ENCODE measurements at regions not wholly inside any gene's neighbourhood (a gene's known extent, or its start where the extent isn't known, plus 50 kb on each side); places are given as distances from the start of the nearest gene placed in this dataset.
"Not testable (repeated sequence)": the region's sequence is repeated elsewhere in the genome, so short reads cannot be mapped to it uniquely, and the experiment has no call there.

GRCh38 chr1:221576268-221576667 is 165.6 kb downstream of the DUSP10 start:
- no peak overlapping the region for H3K27ac ChIP-seq (ENCODE audit: low read length)
- H3K4me1 ChIP-seq (ENCODE audit: control insufficient read depth, insufficient read depth, low read length), result no peaks in the 10 kb centered on the region
- no peaks in the 10 kb centered on the region for H3K27me3 ChIP-seq (ENCODE audit: control insufficient read depth, insufficient read depth, low read length)
- no CpG with 5 or more reads among the region's 3 CpGs for WGBS (ENCODE audit: insufficient coverage, insufficient read length)
- no peak overlapping the region for H3K4me3 ChIP-seq (ENCODE audit: low read length)
- H3K36me3 ChIP-seq (ENCODE audit: control insufficient read depth, insufficient read depth, low read length), result no peaks in the 10 kb centered on the region
- DNase-seq (ENCODE audit: low read depth, low spot score), result no peak
- H3K9me3 ChIP-seq (ENCODE audit: control insufficient read depth, insufficient read depth, low read length), result no peaks in the 10 kb centered on the region

GRCh38 chr1:221583465-221583864 is 158.4 kb downstream of the DUSP10 start:
- H3K4me3 ChIP-seq (ENCODE audit: low read length), result no peak overlapping the region
- H3K4me1 ChIP-seq (ENCODE audit: control insufficient read depth, insufficient read depth, low read length), result no peaks in the 10 kb centered on the region
- no peaks in the 10 kb centered on the region for H3K27me3 ChIP-seq (ENCODE audit: control insufficient read depth, insufficient read depth, low read length)
- H3K27ac ChIP-seq (ENCODE audit: low read length), result no peak overlapping the region
- no peak for DNase-seq (ENCODE audit: low read depth, low spot score)
- no peaks in the 10 kb centered on the region for H3K36me3 ChIP-seq (ENCODE audit: control insufficient read depth, insufficient read depth, low read length)
- no CpG with 5 or more reads among the region's 2 CpGs for WGBS (ENCODE audit: insufficient coverage, insufficient read length)
- H3K9me3 ChIP-seq (ENCODE audit: control insufficient read depth, insufficient read depth, low read length), result no peaks in the 10 kb centered on the region

- not testable (repeated sequence) for DNase-seq (ENCODE audit: low read depth, low spot score); H3K9me3 ChIP-seq (ENCODE audit: control insufficient read depth, insufficient read depth, low read length); H3K4me3 ChIP-seq (ENCODE audit: low read length); H3K27me3 ChIP-seq (ENCODE audit: control insufficient read depth, insufficient read depth, low read length); H3K36me3 ChIP-seq (ENCODE audit: control insufficient read depth, insufficient read depth, low read length); H3K4me1 ChIP-seq (ENCODE audit: control insufficient read depth, insufficient read depth, low read length); H3K27ac ChIP-seq (ENCODE audit: low read length)
- WGBS (ENCODE audit: insufficient coverage, insufficient read length), result no CpG with 5 or more reads among the region's 1 CpG
Measured at GRCh38 chr1:221587013-221587412, 154.9 kb downstream of the DUSP10 start.

- H3K4me1 ChIP-seq (ENCODE audit: control insufficient read depth, insufficient read depth, low read length); H3K36me3 ChIP-seq (ENCODE audit: control insufficient read depth, insufficient read depth, low read length); H3K4me3 ChIP-seq (ENCODE audit: low read length); DNase-seq (ENCODE audit: low read depth, low spot score); H3K27ac ChIP-seq (ENCODE audit: low read length); H3K9me3 ChIP-seq (ENCODE audit: control insufficient read depth, insufficient read depth, low read length); H3K27me3 ChIP-seq (ENCODE audit: control insufficient read depth, insufficient read depth, low read length): not testable (repeated sequence)
Measured at GRCh38 chr1:221591250-221591649, 150.6 kb downstream of the DUSP10 start.

GRCh38 chr1:221594576-221594975 is 147.3 kb downstream of the DUSP10 start:
- Histone ChIP-seq H3K4me1 (ENCODE audit: control insufficient read depth, insufficient read depth, low read length) (no peaks in the 10 kb centered on the region), H3K27me3 (ENCODE audit: control insufficient read depth, insufficient read depth, low read length) (no peaks in the 10 kb centered on the region), H3K27ac (ENCODE audit: low read length) (no peak overlapping the region), H3K36me3 (ENCODE audit: control insufficient read depth, insufficient read depth, low read length) (no peaks in the 10 kb centered on the region), H3K4me3 (ENCODE audit: low read length) (no peak overlapping the region), H3K9me3 (ENCODE audit: control insufficient read depth, insufficient read depth, low read length) (no peaks in the 10 kb centered on the region)
- no CpG with 5 or more reads among the region's 2 CpGs for WGBS (ENCODE audit: insufficient coverage, insufficient read length)
- no peak for DNase-seq (ENCODE audit: low read depth, low spot score)

- Histone ChIP-seq H3K9me3 (ENCODE audit: control insufficient read depth, insufficient read depth, low read length) (no peaks in the 10 kb centered on the region), H3K4me3 (ENCODE audit: low read length) (no peak overlapping the region), H3K36me3 (ENCODE audit: control insufficient read depth, insufficient read depth, low read length) (no peaks in the 10 kb centered on the region), H3K27me3 (ENCODE audit: control insufficient read depth, insufficient read depth, low read length) (no peaks in the 10 kb centered on the region), H3K4me1 (ENCODE audit: control insufficient read depth, insufficient read depth, low read length) (no peaks in the 10 kb centered on the region), H3K27ac (ENCODE audit: low read length) (no peak overlapping the region)
- WGBS (ENCODE audit: insufficient coverage, insufficient read length), result no CpG with 5 or more reads among the region's 6 CpGs
- no peak for DNase-seq (ENCODE audit: low read depth, low spot score)
Measured at GRCh38 chr1:221598122-221598521, 143.8 kb downstream of the DUSP10 start.

- Histone ChIP-seq H3K27me3 (ENCODE audit: control insufficient read depth, insufficient read depth, low read length) (no peaks in the 10 kb centered on the region), H3K4me3 (ENCODE audit: low read length) (no peak overlapping the region), H3K27ac (ENCODE audit: low read length) (no peak overlapping the region), H3K9me3 (ENCODE audit: control insufficient read depth, insufficient read depth, low read length) (no peaks in the 10 kb centered on the region), H3K4me1 (ENCODE audit: control insufficient read depth, insufficient read depth, low read length) (no peaks in the 10 kb centered on the region), H3K36me3 (ENCODE audit: control insufficient read depth, insufficient read depth, low read length) (no peaks in the 10 kb centered on the region)
- no peak for DNase-seq (ENCODE audit: low read depth, low spot score)
Measured at GRCh38 chr1:221601166-221601565, 140.7 kb downstream of the DUSP10 start.

GRCh38 chr1:221602830-221603229 is 139.1 kb downstream of the DUSP10 start:
- Histone ChIP-seq H3K27me3 (ENCODE audit: control insufficient read depth, insufficient read depth, low read length) (no peaks in the 10 kb centered on the region), H3K4me3 (ENCODE audit: low read length) (no peak overlapping the region), H3K9me3 (ENCODE audit: control insufficient read depth, insufficient read depth, low read length) (no peaks in the 10 kb centered on the region), H3K4me1 (ENCODE audit: control insufficient read depth, insufficient read depth, low read length) (no peaks in the 10 kb centered on the region), H3K36me3 (ENCODE audit: control insufficient read depth, insufficient read depth, low read length) (no peaks in the 10 kb centered on the region), H3K27ac (ENCODE audit: low read length) (no peak overlapping the region)
- WGBS (ENCODE audit: insufficient coverage, insufficient read length), result no CpG with 5 or more reads among the region's 2 CpGs
- DNase-seq (ENCODE audit: low read depth, low spot score), result no peak

- H3K4me3 ChIP-seq (ENCODE audit: low read length); H3K9me3 ChIP-seq (ENCODE audit: control insufficient read depth, insufficient read depth, low read length); H3K36me3 ChIP-seq (ENCODE audit: control insufficient read depth, insufficient read depth, low read length); H3K27ac ChIP-seq (ENCODE audit: low read length); H3K4me1 ChIP-seq (ENCODE audit: control insufficient read depth, insufficient read depth, low read length); H3K27me3 ChIP-seq (ENCODE audit: control insufficient read depth, insufficient read depth, low read length); DNase-seq (ENCODE audit: low read depth, low spot score): not testable (repeated sequence)
Measured at GRCh38 chr1:221604390-221604789, 137.5 kb downstream of the DUSP10 start.

GRCh38 chr1:221604948-221605347 is 136.9 kb downstream of the DUSP10 start:
- no peaks in the 10 kb centered on the region for H3K4me1 ChIP-seq (ENCODE audit: control insufficient read depth, insufficient read depth, low read length)
- no peak overlapping the region for H3K27ac ChIP-seq (ENCODE audit: low read length)
- H3K36me3 ChIP-seq (ENCODE audit: control insufficient read depth, insufficient read depth, low read length), result no peaks in the 10 kb centered on the region
- no peak overlapping the region for H3K4me3 ChIP-seq (ENCODE audit: low read length)
- H3K9me3 ChIP-seq (ENCODE audit: control insufficient read depth, insufficient read depth, low read length), result no peaks in the 10 kb centered on the region
- DNase-seq (ENCODE audit: low read depth, low spot score), result no peak
- no peaks in the 10 kb centered on the region for H3K27me3 ChIP-seq (ENCODE audit: control insufficient read depth, insufficient read depth, low read length)

- no CpG with 5 or more reads among the region's 1 CpG for WGBS (ENCODE audit: insufficient coverage, insufficient read length)
- no peaks in the 10 kb centered on the region for H3K9me3 ChIP-seq (ENCODE audit: control insufficient read depth, insufficient read depth, low read length)
- H3K27ac ChIP-seq (ENCODE audit: low read length), result no peak overlapping the region
- no peak for DNase-seq (ENCODE audit: low read depth, low spot score)
- H3K4me1 ChIP-seq (ENCODE audit: control insufficient read depth, insufficient read depth, low read length), result no peaks in the 10 kb centered on the region
- H3K27me3 ChIP-seq (ENCODE audit: control insufficient read depth, insufficient read depth, low read length), result no peaks in the 10 kb centered on the region
- no peaks in the 10 kb centered on the region for H3K36me3 ChIP-seq (ENCODE audit: control insufficient read depth, insufficient read depth, low read length)
- H3K4me3 ChIP-seq (ENCODE audit: low read length), result no peak overlapping the region
Measured at GRCh38 chr1:221605569-221605968, 136.3 kb downstream of the DUSP10 start.

GRCh38 chr1:221606256-221606655 is 135.6 kb downstream of the DUSP10 start:
- no peaks in the 10 kb centered on the region for H3K27me3 ChIP-seq (ENCODE audit: control insufficient read depth, insufficient read depth, low read length)
- H3K36me3 ChIP-seq (ENCODE audit: control insufficient read depth, insufficient read depth, low read length), result no peaks in the 10 kb centered on the region
- no peak overlapping the region for H3K27ac ChIP-seq (ENCODE audit: low read length)
- H3K9me3 ChIP-seq (ENCODE audit: control insufficient read depth, insufficient read depth, low read length), result no peaks in the 10 kb centered on the region
- WGBS (ENCODE audit: insufficient coverage, insufficient read length), result no CpG with 5 or more reads among the region's 4 CpGs
- DNase-seq (ENCODE audit: low read depth, low spot score), result no peak
- no peaks in the 10 kb centered on the region for H3K4me1 ChIP-seq (ENCODE audit: control insufficient read depth, insufficient read depth, low read length)
- H3K4me3 ChIP-seq (ENCODE audit: low read length), result no peak overlapping the region

Data from iPS DF 6.9 (cell line).